CD14-positive monocyte (primary cell): ENCODE measurements at regions not wholly inside any gene's neighbourhood (a gene's known extent, or its start where the extent isn't known, plus 50 kb on each side); places are given as distances from the start of the nearest gene placed in this dataset.

ENCODE experiments used
- DNase-seq, 3 donors: peaks; one replicate each; pipeline ENCODE4 v3.0.0-alpha.2; 2011 to 2022
- H2AFZ ChIP-seq: 2 replicates; pipeline ENCODE4 v1.6.0; 2012; ENCODE audit warnings: mild to moderate bottlenecking, low read depth, low read length, inconsistent platforms; ENCODE audit not compliant: insufficient read depth, poor library complexity, severe bottlenecking
- H3K27ac ChIP-seq, 2 donors: 1 replicate in 1 of 2; 2 replicates in 1 of 2; pipeline ENCODE4 v1.5.1; 2012 to 2013; ENCODE audit warnings: low read length in 2 of 2, control low read depth in 1 of 2, inconsistent platforms in 1 of 2, low read depth in 1 of 2, mild to moderate bottlenecking in 1 of 2
- H3K27me3 ChIP-seq, 2 donors: one replicate each; pipeline versions ENCODE4 v1.6.0 to v1.6.1; 2011 to 2013; ENCODE audit warnings: low read length in 2 of 2; ENCODE audit not compliant: control insufficient read depth in 2 of 2, insufficient read depth in 2 of 2
- H3K36me3 ChIP-seq, 2 donors: replicated peaks in 1 of 2; 1 replicate in 1 of 2; 2 replicates in 1 of 2; pipeline versions ENCODE4 v1.5.1 to v1.6.1; 2012 to 2013; ENCODE audit warnings: low read length in 2 of 2, control low read depth in 1 of 2, inconsistent platforms in 1 of 2, mild to moderate bottlenecking in 1 of 2; ENCODE audit not compliant: insufficient read depth in 2 of 2, control insufficient read depth in 1 of 2
- H3K4me1 ChIP-seq, 2 donors: 1 replicate in 1 of 2; 2 replicates in 1 of 2; pipeline versions ENCODE4 v1.5.1 to v1.6.1; 2012 to 2013; ENCODE audit warnings: low read length in 2 of 2, control low read depth in 1 of 2, inconsistent platforms in 1 of 2, mild to moderate bottlenecking in 1 of 2, moderate library complexity in 1 of 2; ENCODE audit not compliant: insufficient read depth in 2 of 2, control insufficient read depth in 1 of 2
- H3K4me2 ChIP-seq: replicated peaks from 2 replicates; pipeline ENCODE3; 2012; ENCODE audit warnings: low read length, moderate library complexity, mild to moderate bottlenecking; ENCODE audit not compliant: poor library complexity, severe bottlenecking; ENCODE audit errors: extremely low read depth
- H3K4me3 ChIP-seq, 3 experiments: fragments of 200-600 bp in 1 of 3; sonication (generic) in 1 of 3; replicated peaks in 1 of 3; 1 replicate in 2 of 3; 2 replicates in 1 of 3; pipeline ENCODE4 v1.5.1; 2011 to 2013; ENCODE audit warnings: low read length in 3 of 3, mild to moderate bottlenecking in 3 of 3, control low read depth in 2 of 3, low read depth in 2 of 3, inconsistent platforms in 1 of 3, moderate library complexity in 1 of 3
- H3K79me2 ChIP-seq: 2 replicates; pipeline ENCODE4 v1.6.0; 2012; ENCODE audit warnings: mild to moderate bottlenecking, control low read depth, inconsistent platforms, low read length, moderate library complexity; ENCODE audit not compliant: insufficient read depth
- H3K9ac ChIP-seq: 2 replicates; pipeline ENCODE4 v1.6.0; 2017; ENCODE audit warnings: low read length, mild to moderate bottlenecking; ENCODE audit not compliant: insufficient read depth, poor library complexity, severe bottlenecking
- H3K9me3 ChIP-seq, 2 donors: replicated peaks in 1 of 2; 1 replicate in 1 of 2; 2 replicates in 1 of 2; pipeline versions ENCODE4 v1.5.1 to v1.6.1; 2012 to 2013; ENCODE audit warnings: low read length in 2 of 2, control low read depth in 1 of 2; ENCODE audit not compliant: control insufficient read depth in 1 of 2, insufficient read depth in 1 of 2
- H4K20me1 ChIP-seq: 2 replicates; pipeline ENCODE4 v1.6.0; 2012; ENCODE audit warnings: mild to moderate bottlenecking, low read length, control low read depth, moderate library complexity; ENCODE audit not compliant: insufficient read depth
- H3K27ac Mint-ChIP-seq, 7 donors: one replicate each; pipeline ENCODE4 v1.8.0; 2020; ENCODE audit warnings: mild to moderate bottlenecking in 7 of 7, mixed read lengths in 7 of 7, moderate library complexity in 6 of 7, inconsistent platforms in 2 of 7
- H3K27me3 Mint-ChIP-seq, 3 donors: one replicate each; pipeline ENCODE4 v1.8.0; 2021 to 2022; ENCODE audit warnings: low read depth in 3 of 3, mild to moderate bottlenecking in 3 of 3, mixed read lengths in 3 of 3, moderate library complexity in 3 of 3, inconsistent platforms in 1 of 3
- H3K36me3 Mint-ChIP-seq, 2 donors: one replicate each; pipeline ENCODE4 v1.8.0; 2020; ENCODE audit warnings: mixed read lengths in 2 of 2, inconsistent platforms in 1 of 2, mild to moderate bottlenecking in 1 of 2
- H3K4me1 Mint-ChIP-seq: one replicate; pipeline ENCODE4 v1.8.0; 2020; ENCODE audit warnings: mild to moderate bottlenecking, mixed read lengths
- H3K4me3 Mint-ChIP-seq, 2 donors: one replicate each; pipeline ENCODE4 v1.8.0; 2020; ENCODE audit warnings: mild to moderate bottlenecking in 2 of 2, mixed read lengths in 2 of 2, moderate library complexity in 1 of 2
- H3K9me3 Mint-ChIP-seq, 7 donors: one replicate each; pipeline ENCODE4 v1.8.0; 2020 to 2022; ENCODE audit warnings: mixed read lengths in 7 of 7, mild to moderate bottlenecking in 6 of 7, moderate library complexity in 6 of 7, inconsistent platforms in 2 of 7
- CTCF ChIP-seq: fragments of 200-600 bp; IDR thresholded peaks from one replicate; pipeline ENCODE4 v1.8.0; 2022; ENCODE audit warnings: antibody characterized with exemption, mild to moderate bottlenecking
- WGBS: methylation state at CpG from one replicate; pipeline ENCODE4 v1.1.5; 2013; ENCODE audit warnings: missing lambda C conversion rate; ENCODE audit not compliant: insufficient coverage; 5-methylcytosine and 5-hydroxymethylcytosine counted together
- intact Hi-C, 2 donors: fragments of 100-400 bp; cut with micrococcal nuclease; formaldehyde crosslinking; loops; one replicate each; pipeline versions ENCODE4 v1.15.0 to v1.15.1; 2023

- H3K4me3 Mint-ChIP-seq = no peak overlapping the region
- H3K9me3 Mint-ChIP-seq = peaks cover 0 to 3% (median 0%) of the 10 kb centered on the region in 7 donors
- Histone ChIP-seq H3K27me3 (no peaks in the 10 kb centered on the region), H3K36me3 (no peaks in the 10 kb centered on the region), H3K79me2 (no peaks in the 10 kb centered on the region), H3K4me3 (no peak overlapping the region), H3K27ac (no peak overlapping the region), H4K20me1 (no peaks in the 10 kb centered on the region), H3K9ac (no peak overlapping the region), H2AFZ (no peak overlapping the region), H3K9me3 (no peaks in the 10 kb centered on the region), H3K4me1 (no peaks in the 10 kb centered on the region), H3K4me2 (no peak overlapping the region)
- H3K27ac Mint-ChIP-seq = no peak overlapping the region
- intact Hi-C loops = no loop called here
- no CpG with 5 or more reads among the region's 3 CpGs for WGBS
- TF ChIP-seq CTCF = no peak
- peaks cover 0 to 3% (median 1%) of the 10 kb centered on the region in 3 donors for H3K27me3 Mint-ChIP-seq
- H3K4me1 Mint-ChIP-seq = no peaks in the 10 kb centered on the region
- H3K36me3 Mint-ChIP-seq = no peaks in the 10 kb centered on the region
- no peak for DNase-seq
Measured at GRCh38 chr2:149727927-149728326, 140.4 kb upstream of the MMADHC start.

GRCh38 chr2:149725234-149725633 is 137.7 kb upstream of the MMADHC start:
- Mint-ChIP-seq H3K9me3 (peaks cover 0 to 3% (median 0%) of the 10 kb centered on the region in 7 donors), H3K4me3 (no peak overlapping the region), H3K36me3 (no peaks in the 10 kb centered on the region), H3K27ac (no peak overlapping the region), H3K27me3 (peaks cover 0 to 3% (median 1%) of the 10 kb centered on the region in 3 donors), H3K4me1 (no peaks in the 10 kb centered on the region)
- H3K36me3 ChIP-seq = no peaks in the 10 kb centered on the region
- no peak overlapping the region for H2AFZ ChIP-seq
- no CpG with 5 or more reads among the region's 2 CpGs for WGBS
- H3K79me2 ChIP-seq = no peaks in the 10 kb centered on the region
- H3K9me3 ChIP-seq = no peaks in the 10 kb centered on the region
- H3K27ac ChIP-seq = no peak overlapping the region
- DNase-seq = no peak
- no peaks in the 10 kb centered on the region for H3K27me3 ChIP-seq
- H4K20me1 ChIP-seq = no peaks in the 10 kb centered on the region
- H3K4me3 ChIP-seq = no peak overlapping the region
- H3K9ac ChIP-seq = no peak overlapping the region
- intact Hi-C loops = no loop called here
- H3K4me2 ChIP-seq = no peak overlapping the region
- no peaks in the 10 kb centered on the region for H3K4me1 ChIP-seq
- TF ChIP-seq CTCF = no peak
